ENCODE measurements at regions not wholly inside any gene's neighbourhood (a gene's known extent, or its start where the extent isn't known, plus 50 kb on each side); places are given as distances from the start of the nearest gene placed in this dataset.

DNA sequence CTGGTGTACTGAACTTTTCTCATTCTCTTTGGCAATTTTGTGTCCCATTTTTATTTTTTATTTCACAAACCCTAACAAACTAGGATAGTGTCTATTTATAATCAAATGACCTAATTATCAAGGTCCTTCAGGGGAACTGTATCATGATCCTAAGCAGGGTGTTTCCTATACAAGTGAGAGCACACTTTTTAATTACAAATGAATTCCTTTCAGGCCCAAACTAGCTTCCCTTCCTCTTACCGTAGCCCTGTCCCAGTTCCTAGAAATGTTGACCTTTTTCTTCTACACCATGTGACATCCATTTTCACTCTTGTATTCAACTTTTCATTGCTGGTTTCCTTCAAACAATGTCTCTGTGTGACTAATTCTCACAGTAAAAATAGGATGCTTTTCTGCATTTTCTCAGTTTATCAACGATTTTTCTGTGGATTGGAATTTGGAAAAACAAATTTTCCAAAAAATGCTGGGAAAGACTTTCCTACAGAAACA is 411.4 kb downstream of the CCDC91 start:
- DNase-seq (ENCODE audit: low read depth): no peak

DNA sequence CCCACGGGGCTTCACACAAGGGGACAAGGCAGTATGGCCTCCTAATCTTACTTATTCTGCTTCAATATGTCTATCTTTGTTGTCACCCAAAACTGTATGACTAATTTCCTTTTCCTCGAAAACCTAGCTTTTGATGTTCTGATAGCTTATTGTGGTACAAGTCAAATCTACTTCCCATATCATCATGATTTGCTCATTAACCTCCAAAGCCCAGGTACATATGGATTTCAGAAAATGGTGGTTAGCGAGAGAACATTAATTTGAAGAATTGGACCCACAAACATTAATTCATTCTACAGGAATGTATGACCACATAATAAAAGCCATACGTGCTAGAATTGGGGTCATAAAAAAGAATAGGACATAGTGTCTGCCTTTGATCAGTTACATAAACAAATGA is 412.5 kb downstream of the CCDC91 start:
- no peak for DNase-seq (ENCODE audit: low read depth)

DNA sequence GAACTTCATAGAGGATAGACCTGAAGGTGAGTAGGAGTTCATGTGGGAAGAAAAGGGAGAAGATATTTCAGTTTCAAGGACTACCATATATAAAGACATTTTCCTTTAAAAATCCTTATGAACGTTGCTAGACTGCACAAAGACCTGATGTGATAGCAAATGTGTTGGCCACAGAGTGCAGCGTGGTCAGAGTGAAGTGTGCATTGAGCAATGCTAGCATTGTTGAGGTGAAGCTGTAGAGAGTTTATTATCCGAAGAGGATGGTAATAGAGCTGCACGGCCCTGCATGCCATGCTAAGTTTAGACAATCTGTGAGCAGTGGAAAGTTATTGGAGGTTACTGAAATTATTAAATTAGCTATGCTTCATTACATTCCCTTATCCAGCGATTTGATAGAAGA is 413.0 kb downstream of the CCDC91 start:
- peak; percentile 79 for DNase-seq (ENCODE audit: low read depth)

DNA sequence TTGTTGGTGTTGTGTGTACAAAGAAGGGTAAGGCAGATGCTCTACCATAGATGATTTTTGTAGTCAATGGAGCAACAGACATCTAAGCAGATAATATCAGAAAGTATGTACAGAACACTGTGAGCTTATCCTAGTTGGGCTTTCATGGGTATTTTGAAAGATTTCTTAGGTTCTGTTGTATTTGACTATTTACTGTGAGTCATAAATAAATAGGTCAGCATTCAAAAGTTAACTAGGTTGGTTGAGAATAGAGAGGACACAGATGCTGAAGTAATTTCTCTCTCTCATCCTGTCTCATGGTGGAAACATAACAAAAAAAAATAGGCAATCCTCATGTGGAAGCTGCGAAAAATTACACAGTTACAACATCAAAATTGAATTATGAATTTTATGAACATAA is 413.5 kb downstream of the CCDC91 start:
- peak; percentile 64 for DNase-seq (ENCODE audit: low read depth)

DNA sequence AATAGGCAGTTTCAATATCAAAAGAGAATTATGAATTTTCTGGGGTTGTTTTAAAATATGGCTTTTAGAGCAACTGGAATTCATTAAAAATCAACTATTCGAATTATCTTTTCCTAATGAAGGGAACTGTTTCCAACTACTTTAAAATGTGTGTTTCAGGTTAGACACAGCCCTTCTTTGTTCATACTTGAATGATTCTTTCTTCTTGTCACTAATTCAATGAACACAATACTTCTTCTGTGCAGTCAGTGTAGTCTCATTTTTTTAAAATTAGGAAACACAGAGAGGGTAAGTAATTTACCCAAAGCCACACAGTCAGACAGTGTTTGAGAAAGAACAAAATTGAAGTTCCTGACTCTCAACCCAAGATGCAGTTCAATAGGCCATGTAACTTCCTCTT is 414.0 kb downstream of the CCDC91 start:
- no peak for DNase-seq (ENCODE audit: low read depth)

DNA sequence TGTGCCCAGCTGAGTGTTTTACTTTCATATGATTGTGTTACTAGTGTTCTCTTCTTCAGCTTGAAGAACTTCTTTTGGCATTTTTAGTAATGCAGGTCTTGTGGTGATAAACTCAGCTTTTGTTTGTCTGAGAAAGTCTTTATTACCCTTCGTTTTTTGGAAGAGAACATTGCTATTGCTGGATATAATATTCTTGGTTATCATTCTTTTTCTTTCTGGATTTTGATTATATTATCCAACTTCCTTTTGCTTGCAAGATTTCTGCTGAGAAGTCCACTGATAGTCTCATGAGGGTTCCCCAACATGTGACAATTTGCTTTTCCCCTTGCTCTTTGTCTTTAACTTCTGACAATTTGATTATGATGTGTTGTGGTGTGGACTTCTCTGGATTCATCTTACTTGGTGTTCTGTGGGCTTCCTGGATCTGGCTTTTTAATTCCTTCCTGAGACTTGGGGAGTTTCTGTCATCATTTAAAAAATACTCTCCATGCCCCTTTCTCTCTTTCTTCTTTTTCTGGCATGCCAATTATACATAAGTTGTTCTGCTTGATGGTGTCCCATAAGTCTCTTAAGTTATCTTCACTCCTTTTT is 416.8 kb downstream of the CCDC91 start:
- no peak for DNase-seq (ENCODE audit: low read depth)

DNA sequence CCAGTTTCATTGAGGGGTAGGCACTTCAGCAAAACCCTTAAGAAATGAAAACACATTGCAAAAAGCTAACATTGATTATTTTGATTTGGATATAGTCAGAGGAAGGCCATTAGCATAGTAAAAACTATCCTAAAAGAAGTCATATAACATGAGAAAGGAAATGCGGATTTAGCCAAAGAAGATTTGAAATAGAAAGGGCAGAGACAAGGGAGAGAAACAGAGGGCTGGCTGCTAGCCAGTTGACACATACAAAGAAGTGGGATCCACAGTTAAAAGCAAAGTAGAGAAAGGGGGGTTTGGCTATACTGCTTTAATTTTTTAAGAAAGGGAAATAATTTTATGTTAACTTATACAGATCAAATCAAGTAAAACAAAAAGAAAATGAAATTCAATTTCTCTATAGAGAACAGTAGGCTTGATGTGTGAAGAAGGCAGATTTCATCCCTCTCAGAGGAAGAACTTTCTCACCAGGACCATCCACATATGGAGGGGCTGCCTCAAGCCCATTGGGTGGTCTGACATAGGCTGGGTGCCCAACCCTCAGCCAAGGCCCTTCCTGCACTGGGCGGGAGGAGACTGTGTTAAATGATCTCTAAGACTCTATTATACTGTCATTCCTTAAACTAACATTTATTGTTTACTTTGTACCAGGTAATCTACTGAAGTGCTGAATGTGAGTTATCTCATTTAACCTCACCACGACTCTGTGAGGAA is 420.3 kb downstream of the CCDC91 start:
- no peak for DNase-seq (ENCODE audit: low read depth)

DNA sequence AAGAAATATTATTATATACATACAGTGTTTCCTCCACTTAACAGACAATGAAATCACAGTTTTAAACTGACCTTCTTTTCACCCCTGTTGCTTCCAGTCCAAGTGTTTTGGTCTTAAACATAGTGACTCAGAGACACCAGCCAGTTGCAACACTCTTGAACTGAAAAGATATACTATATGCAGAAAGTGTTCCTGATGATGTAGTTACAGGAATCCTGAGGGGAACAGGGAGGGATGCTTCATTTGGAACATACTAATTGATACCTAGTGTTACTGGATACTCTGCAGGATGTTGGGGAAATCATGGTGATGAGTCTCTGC is 420.8 kb downstream of the CCDC91 start:
- peak; percentile 97 for DNase-seq (ENCODE audit: low read depth)

DNA sequence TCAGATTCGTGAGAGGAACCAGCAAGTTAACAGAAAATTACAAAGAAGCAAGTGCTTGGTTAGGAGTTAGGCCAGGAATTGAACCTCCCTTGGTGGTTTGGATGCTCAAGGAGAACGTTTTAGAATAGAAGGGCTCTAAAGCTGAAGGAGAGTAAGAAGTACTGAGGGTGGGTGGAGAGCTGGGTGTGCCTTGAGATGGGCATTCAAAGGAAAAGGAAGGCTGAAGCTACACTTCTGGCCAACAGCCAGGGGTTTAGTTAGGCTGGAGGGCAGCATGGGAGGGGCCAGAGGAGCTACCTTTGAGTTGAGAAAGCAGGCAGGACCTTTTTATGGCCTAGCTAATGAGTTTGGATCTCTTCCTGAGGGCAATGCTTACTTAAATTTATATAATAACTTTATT is 421.2 kb downstream of the CCDC91 start:
- no peak for DNase-seq (ENCODE audit: low read depth)

DNA sequence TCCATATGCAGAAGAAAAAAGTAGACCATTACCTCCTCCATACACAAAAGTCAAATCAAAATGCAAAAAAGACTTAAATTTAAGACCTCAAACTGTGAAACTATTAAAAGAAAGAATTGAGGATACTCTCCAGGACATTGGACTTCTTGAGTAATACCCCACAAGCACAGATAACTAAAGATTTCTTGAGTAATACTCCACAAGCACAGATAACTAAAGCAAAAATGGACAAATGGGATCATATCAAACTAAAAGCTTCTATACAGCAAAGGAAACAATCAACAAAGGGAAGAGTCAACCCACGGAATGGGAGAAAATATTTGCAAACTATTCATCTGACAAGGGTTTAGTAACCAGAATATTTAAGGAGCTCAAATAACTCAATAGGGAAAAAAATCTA is 427.9 kb downstream of the CCDC91 start:
- DNase-seq (ENCODE audit: low read depth): peak; percentile 71

DNA sequence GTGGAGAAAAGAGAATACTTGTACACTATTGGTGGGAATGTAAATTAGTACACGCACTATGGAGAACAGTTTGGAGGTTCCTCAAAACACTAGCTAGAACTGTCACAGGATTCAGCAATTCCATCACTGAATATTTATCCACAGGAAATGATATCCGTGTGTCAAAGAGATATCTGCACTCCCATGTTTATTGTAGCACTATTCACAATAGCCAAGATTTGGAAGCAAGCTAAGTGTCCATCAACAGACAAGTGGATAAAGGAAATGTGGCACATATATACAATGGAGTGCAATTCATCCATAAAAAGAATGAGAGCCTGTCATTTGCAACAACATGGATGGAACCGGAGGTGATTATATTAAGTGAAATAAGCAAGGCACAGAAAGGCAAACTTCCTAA is 428.5 kb downstream of the CCDC91 start:
- DNase-seq (ENCODE audit: low read depth): no peak

DNA sequence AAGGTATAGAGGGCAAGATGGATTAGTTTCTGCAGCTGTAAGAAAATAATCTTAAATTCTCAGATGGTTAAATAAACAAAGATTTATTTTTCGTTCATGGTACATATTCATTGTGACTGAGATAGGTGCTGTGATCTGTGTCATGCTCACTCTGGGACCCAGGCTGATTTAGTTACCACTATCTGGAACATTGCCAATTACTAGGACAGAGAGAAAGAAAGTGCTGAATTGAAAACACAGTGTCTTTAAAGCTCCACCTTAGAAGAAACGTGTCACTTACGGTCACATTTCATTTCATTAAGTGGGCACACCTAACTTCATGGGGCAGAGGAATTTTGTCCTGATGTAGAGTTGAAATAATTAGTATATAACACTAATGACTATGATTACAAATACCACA is 430.0 kb downstream of the CCDC91 start:
- DNase-seq (ENCODE audit: low read depth): no peak

DNA sequence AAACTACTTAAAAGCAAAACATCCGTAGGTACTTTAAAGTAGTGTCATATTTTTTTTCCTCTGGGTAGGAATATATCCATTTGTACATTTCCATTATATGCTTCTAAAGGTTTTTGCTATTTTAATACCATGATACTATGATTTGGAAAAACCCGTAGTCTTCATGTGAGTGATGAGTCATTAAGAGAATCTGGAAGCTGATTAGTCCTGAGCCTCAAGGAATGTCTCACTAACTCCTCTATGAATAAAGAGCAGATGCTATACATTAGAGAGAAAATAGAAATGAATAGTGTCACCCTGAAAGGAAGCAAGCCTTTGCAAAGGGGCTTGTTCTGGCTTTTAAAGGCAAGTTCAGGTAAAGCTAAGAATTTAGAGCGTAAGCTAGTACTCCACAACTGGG is 432.1 kb downstream of the CCDC91 start:
- DNase-seq (ENCODE audit: low read depth): peak; percentile 62

DNA sequence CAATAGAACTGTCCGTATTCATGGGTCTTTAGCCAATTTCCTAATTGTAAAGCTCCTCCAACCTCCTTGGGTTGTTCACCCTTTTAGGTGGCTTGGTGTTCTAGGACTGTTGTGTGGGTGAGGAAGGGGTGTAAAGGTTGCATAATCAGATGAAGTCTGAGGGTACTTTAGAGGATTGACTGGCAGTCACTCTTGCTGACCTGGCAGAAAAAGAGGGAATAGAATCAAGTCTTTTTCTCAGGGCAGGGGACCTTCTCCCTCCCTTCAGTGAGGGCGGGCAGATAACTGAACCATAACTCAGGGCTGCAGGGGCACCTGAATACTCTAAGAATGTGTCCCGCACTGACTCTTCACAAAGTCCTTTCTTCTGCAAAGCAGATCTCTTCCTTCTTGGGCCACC is 436.2 kb downstream of the CCDC91 start:
- no peak for DNase-seq (ENCODE audit: low read depth)

DNA sequence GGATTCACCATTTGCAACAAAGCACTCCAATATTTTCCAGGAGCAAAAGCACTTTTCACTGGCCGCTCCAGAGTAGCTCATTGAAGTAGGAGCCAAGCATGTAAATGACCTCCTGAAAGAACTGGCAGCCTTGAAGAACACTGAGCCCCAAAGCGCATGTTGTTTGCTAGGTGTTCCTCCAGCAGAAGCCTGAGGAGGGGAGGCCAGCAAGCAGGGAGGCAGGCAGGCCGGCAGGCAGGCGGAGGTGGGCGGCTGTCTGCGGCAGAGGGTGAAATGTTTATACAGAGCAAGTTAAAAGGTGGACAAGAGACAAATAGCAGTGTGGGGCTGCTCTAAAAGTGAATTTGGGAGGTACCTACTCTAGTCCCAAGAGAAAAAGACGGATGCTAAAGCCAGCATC is 439.4 kb downstream of the CCDC91 start:
- DNase-seq (ENCODE audit: low read depth): no peak

DNA sequence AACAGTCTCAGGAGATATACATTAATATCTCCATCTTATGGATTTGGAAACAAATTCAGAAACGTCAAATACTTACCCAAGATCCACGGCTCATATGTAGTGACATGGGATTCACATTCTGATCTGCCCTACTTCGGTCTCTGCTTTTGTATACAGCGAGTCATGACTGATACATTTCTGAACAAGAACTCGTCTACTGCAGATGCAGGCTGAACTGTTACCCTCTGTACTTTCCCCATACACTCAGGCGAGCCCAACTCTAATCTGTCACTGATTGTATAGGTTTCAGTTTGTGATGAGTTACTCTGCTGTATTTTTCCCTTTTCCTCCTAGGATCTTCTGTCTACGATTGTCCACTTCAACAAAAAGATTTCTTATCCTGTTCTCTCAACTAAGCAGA is 441.6 kb downstream of the CCDC91 start:
- DNase-seq (ENCODE audit: low read depth): peak; percentile 12

DNA sequence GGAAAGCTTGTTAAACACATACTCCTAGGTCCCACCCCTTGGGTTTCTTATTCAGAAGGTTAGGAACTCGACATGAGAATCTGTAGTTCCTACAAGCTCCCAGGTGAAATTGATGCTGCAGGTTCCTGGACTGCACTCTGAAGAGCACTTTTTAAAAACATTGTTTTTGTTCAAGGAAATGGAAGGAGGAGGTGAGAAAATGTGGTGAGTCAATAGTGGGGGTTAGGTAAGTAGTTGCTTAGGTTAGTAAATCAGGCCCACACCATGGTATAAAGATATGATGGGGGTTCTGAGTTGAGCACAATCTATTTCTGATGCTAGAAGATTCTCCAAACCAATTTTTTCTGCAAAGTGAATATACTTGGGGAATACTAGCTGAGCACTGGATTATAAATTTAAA is 450.3 kb downstream of the CCDC91 start:
- DNase-seq (ENCODE audit: low read depth): no peak

DNA sequence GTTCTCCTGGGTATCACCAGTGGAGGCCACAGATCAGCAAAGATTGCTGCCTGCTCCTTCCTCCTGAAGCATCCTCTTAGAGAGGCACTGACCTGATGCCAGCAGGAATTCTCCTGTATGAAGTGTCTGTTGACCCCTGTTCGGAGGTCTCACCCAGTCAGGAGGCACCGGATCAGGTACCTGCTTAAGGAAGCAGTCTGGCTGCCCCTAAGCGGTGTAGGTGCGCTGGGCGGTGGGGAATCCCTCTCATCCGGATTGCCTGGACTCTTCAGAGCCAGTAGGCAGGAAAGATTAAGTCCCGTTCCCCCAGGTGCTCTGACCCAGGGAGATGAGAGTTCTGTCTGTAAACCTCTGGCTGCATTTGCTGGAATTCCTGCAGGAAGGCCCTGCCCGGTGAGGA is 455.2 kb downstream of the CCDC91 start:
- no peak for DNase-seq (ENCODE audit: low read depth)

DNA sequence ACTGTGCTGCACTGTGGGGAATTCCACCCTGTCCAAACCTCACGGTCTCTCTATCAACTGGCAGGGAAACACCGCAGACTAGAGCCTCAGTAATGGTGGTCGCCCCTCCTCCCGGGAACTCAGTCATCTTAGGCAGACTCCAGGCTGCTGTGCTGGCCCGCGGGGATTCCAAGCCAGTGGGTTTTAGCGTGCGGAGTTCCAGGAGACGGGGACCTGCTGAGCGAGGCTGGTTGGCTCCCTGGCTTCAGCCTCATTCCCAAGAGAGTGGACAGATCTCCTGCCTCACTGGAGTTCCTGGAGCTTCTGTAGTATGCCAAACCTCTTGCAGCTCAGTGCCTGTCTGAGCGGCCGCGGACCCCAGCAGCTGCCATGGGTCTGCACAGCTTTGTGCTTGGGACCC is 455.6 kb downstream of the CCDC91 start:
- DNase-seq (ENCODE audit: low read depth): no peak

DNA sequence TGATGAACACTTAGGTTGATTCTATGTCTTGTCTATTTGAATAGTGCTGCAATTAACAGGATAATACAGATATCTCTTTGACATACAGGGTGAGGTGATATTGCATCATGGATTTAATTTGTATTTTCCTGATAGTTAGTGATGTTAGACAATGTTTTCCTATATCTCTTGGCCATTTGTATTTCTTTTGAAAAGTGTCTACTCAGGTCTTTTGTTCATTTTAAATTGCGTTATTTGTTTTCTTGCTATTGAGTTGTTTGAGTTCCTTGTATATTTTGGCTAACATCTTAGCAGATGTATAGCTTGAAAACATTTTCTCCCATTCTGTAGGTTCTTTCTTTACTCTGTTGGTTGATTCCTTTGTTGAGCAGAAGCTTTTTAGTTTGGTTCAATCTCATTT is 460.6 kb downstream of the CCDC91 start:
- no peak for DNase-seq (ENCODE audit: low read depth)

DNA sequence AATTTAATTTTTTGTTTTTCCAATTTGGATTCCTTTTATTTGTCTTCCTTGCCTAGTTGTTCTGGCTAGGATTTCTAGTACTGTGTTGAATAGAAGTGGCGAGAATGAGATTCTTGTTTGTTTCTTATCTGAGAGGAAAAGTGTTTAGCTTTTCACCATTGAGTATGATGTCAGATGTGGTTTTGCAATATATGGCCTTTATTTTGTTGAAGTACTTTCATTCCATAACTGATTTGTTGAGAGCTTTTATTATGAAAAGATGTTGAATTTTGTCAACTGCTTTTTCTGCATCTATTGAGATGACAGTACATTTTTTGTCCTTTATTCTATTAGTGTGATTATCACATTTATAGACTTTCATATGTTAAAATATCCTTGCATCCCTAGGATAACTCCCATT is 462.0 kb downstream of the CCDC91 start:
- DNase-seq (ENCODE audit: low read depth): peak; percentile 67

DNA sequence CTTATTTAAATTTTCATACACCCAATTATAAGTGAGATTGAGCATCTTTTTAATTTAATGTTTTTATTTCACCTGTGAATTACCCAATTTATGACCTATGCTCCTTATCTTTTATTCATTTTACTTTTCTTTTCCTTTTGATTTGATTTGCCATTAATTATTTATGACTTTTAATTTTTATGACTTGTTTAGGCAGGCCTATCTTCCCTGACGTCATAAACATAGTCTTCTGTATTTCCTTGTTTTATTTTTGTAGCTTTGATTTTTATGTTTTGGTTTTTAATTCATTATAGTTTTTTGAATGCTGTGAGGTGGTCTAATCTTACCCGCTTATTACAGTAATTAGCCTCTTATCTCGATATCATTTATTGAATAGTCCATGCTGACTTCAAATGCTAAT is 467.1 kb upstream of the FAR2 start:
- DNase-seq (ENCODE audit: low read depth): no peak

DNA sequence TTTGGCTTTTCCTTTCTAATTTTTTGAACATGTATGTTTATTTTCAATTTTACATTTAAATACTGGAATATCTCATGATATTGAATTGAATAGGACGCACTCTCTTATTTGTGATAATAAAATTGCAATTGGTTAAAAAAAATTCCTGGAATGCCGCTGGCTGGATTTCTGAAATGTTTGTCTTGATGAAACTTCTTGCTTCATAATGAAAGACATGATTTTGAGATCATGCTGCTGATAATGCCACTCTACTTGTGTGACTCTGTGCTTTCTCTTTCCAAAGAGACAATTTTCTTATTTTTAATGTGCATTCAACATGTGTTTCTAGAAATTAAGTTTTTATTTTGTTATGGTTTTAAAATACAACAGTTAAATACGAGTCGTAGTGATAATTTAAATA is 465.7 kb upstream of the FAR2 start:
- DNase-seq (ENCODE audit: low read depth): peak; percentile 77

All from amniotic epithelial cell (primary cell).